Ovary (tissue), 7 donors: ENCODE measurements at regions not wholly inside any gene's neighbourhood (a gene's known extent, or its start where the extent isn't known, plus 50 kb on each side); places are given as distances from the start of the nearest gene placed in this dataset.

Experiments used
- DNase-seq, 5 donors: peaks; one replicate each; pipeline ENCODE4 v3.0.0-alpha.2; 2019 to 2020
- H3K27ac ChIP-seq, 2 donors: fragments of 200-600 bp; one replicate each; pipeline versions ENCODE4 v1.5.1 to v1.8.0; 2019 to 2022
- H3K27me3 ChIP-seq: fragments of 200-600 bp; one replicate; pipeline ENCODE4 v1.8.0; 2022
- H3K36me3 ChIP-seq: fragments of 200-600 bp; sonication (generic); one replicate; pipeline ENCODE4 v1.5.1; 2019
- H3K4me1 ChIP-seq: one replicate; pipeline ENCODE4 v1.8.1; 2013; ENCODE audit warnings: mild to moderate bottlenecking, moderate library complexity; ENCODE audit not compliant: insufficient read depth
- H3K4me3 ChIP-seq: fragments of 200-600 bp; sonication (generic); one replicate; pipeline ENCODE4 v1.5.1; 2017
- H3K9me3 ChIP-seq, 2 donors: fragments of 200-600 bp in 1 of 2; sonication (generic) in 1 of 2; one replicate each; pipeline versions ENCODE4 v1.5.1 to v1.8.1; 2013 to 2019; ENCODE audit warnings: mild to moderate bottlenecking in 1 of 2, moderate library complexity in 1 of 2
- EP300 ChIP-seq: sonication (generic); formaldehyde crosslinking; IDR thresholded peaks from one replicate; pipeline ENCODE4 v1.6.1; 2017; ENCODE audit warnings: antibody characterized with exemption
- POLR2A ChIP-seq: fragments of 450-650 bp; IDR thresholded peaks from one replicate; pipeline ENCODE4 v1.6.1; 2017; ENCODE audit warnings: antibody characterized with exemption, mild to moderate bottlenecking, moderate library complexity
- WGBS, 3 donors: extraction: QIAGEN DNeasy Blood & Tissue Kit in 1 of 3; methylation state at CpG; one replicate each; pipeline versions ENCODE4 v1.1.5 to v1.1.7; 2013 to 2017; 5-methylcytosine and 5-hydroxymethylcytosine counted together
- intact Hi-C, 4 donors: fragments of 100-400 bp; cut with DNase I; formaldehyde crosslinking; loops; one replicate each; pipeline versions ENCODE4 v1.11.0 to v1.15.1; 2022 to 2023
- TF ChIP-seq, protein P1 (sequence below), 3 donors: fragments of 450-650 bp in 2 of 3; fragments of 200-600 bp in 1 of 3; IDR thresholded peaks; one replicate each; pipeline versions ENCODE4 v1.5.1 to v1.8.0; 2016 to 2022; ENCODE audit warnings: antibody characterized with exemption in 3 of 3, mild to moderate bottlenecking in 1 of 3
- donor health status: DM: no; HTN: no; CAD: no; lungs with moderate emphysema.
- donor health status: DM: no; HTN: no; CAD: no.
- donor health status: Bipolar disorder and iron deficiency.
- donor health status: DM: no; HTN: no; CAD: no.
- donor health status: DM: yes; HTN: yes; CAD: no.

DNA sequence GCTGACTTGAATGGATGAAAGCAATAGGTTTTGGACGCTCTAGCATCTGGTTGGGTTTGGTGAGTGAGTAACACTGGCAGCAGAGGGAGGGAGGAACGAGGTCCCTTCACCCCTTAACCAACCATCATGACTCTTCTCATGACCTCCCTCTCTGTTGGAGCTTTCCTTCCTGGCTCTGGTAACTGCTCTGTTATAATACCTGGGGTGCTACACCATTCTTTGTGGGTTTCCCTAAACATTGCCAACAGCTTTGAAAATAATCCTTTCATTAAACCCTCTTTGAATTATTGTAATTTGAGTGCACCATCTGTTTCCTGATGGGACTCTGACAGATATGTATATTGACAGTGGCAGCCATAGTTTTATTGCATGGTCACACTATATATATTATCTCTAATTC, 146.2 kb upstream of the PTPRG start:
- no peaks in the 10 kb centered on the region for H3K9me3 ChIP-seq
- no peaks in the 10 kb centered on the region for H3K27me3 ChIP-seq
- no peak overlapping the region for H3K4me3 ChIP-seq
- H3K36me3 ChIP-seq, result no peaks in the 10 kb centered on the region
- intact Hi-C loops, result no loop called here
- DNase-seq, result no peak
- WGBS, 3 donors, result 84 to 89% (median 85%) methylated on average over 2 of the region's 2 CpGs
- no peaks in the 10 kb centered on the region for H3K4me1 ChIP-seq
- H3K27ac ChIP-seq, result no peak overlapping the region
- no peak for TF ChIP-seq EP300
- TF ChIP-seq, protein P1, sequence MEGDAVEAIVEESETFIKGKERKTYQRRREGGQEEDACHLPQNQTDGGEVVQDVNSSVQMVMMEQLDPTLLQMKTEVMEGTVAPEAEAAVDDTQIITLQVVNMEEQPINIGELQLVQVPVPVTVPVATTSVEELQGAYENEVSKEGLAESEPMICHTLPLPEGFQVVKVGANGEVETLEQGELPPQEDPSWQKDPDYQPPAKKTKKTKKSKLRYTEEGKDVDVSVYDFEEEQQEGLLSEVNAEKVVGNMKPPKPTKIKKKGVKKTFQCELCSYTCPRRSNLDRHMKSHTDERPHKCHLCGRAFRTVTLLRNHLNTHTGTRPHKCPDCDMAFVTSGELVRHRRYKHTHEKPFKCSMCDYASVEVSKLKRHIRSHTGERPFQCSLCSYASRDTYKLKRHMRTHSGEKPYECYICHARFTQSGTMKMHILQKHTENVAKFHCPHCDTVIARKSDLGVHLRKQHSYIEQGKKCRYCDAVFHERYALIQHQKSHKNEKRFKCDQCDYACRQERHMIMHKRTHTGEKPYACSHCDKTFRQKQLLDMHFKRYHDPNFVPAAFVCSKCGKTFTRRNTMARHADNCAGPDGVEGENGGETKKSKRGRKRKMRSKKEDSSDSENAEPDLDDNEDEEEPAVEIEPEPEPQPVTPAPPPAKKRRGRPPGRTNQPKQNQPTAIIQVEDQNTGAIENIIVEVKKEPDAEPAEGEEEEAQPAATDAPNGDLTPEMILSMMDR (IDR thresholded peaks at IDR 0.05), result no peak
- TF ChIP-seq POLR2A, result no peak

DNA sequence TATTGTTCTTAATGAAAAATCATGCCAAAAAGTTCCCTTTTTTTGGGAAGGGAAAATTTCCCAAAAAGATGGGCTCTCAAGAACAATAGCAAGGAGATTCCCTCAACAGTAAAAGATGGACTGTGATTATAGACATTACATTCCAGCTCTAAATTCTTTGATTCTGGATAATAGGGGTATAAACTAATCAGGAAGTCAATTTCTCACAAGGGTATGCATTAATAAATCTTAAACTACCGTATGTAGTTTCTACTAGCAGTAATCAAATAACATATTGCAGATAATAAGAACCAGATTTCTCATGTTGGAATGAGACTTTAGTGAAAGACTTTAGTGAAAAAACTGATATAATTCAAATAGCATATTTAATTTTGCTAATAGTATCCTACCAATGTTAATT, 144.8 kb upstream of the PTPRG start:
- no peak overlapping the region for H3K4me3 ChIP-seq
- H3K27me3 ChIP-seq, result no peaks in the 10 kb centered on the region
- no peaks in the 10 kb centered on the region for H3K36me3 ChIP-seq
- no peaks in the 10 kb centered on the region for H3K4me1 ChIP-seq
- 74 to 92% (median 89%) methylated on average over 1 of the region's 1 CpG for WGBS, 3 donors
- TF ChIP-seq POLR2A (no peak), EP300 (no peak)
- TF ChIP-seq, protein P1 (IDR thresholded peaks at IDR 0.05), result no peak
- intact Hi-C loops, result no loop called here
- no peak overlapping the region for H3K27ac ChIP-seq
- no peak for DNase-seq
- no peaks in the 10 kb centered on the region for H3K9me3 ChIP-seq

DNA sequence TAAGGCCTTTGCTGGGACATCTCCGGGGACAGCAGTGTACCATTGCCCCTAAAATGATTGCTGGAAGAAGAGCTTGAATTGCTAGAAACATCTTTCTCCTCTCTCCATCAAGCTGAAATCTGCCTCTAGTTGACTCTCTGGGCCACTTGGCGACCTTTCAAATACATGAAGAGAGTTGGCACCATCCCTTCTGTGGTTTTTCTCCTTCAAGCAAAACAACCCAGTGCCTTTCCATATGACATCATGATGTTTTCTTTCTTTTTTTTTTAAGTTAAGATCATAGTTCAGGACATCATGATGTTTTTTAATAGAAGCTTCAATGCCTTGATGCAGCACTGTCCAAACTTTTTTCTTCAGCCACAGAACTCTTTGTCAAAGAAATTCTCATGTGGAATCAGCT, 144.0 kb upstream of the PTPRG start:
- no peak overlapping the region for H3K27ac ChIP-seq
- intact Hi-C loops, result no loop called here
- WGBS, 3 donors, result 85 to 88% (median 87%) methylated on average over 2 of the region's 2 CpGs
- H3K36me3 ChIP-seq, result no peaks in the 10 kb centered on the region
- no peak for DNase-seq
- H3K27me3 ChIP-seq, result no peaks in the 10 kb centered on the region
- no peaks in the 10 kb centered on the region for H3K9me3 ChIP-seq
- H3K4me3 ChIP-seq, result no peak overlapping the region
- TF ChIP-seq POLR2A (no peak), EP300 (no peak)
- TF ChIP-seq, protein P1 (IDR thresholded peaks at IDR 0.05), result no peak
- H3K4me1 ChIP-seq, result no peaks in the 10 kb centered on the region

DNA sequence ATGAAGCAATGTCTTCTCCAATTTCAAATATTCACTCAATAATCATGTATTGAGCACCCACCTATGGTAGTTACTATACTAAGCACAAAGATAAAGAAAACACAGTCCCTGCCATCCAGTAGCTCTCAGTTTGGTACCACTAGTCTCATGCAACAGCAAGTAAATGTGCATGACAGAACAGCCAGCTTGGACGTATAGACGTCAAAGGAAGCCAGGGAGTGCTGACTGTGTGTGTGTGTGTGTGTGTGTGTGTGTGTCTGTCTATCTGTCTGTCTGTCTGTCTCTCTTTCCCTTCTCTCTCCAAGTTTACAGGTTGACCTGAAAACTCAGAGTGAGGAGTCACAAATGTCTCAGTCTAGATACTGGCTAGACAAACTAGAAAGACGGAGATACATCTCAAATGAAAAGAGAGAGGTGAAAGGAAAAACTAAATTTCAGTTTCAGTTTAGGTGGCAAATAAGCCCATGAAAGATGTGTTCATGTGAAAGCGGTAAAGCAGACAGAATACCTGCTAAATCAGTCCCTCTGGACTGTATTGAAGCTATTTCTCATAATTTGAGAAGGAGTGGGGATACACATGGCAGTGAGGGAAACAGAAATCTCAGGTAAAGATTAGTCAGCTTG, 141.1 kb upstream of the PTPRG start:
- DNase-seq, result no peak
- TF ChIP-seq, protein P1 (IDR thresholded peaks at IDR 0.05), result no peak
- TF ChIP-seq EP300 (no peak), POLR2A (no peak)
- H3K27me3 ChIP-seq, result no peaks in the 10 kb centered on the region
- 87 to 93% (median 89%) methylated on average over 4 of the region's 4 CpGs for WGBS, 3 donors
- H3K36me3 ChIP-seq, result no peaks in the 10 kb centered on the region
- H3K9me3 ChIP-seq, result no peaks in the 10 kb centered on the region
- intact Hi-C loops, result no loop called here
- no peaks in the 10 kb centered on the region for H3K4me1 ChIP-seq
- no peak overlapping the region for H3K4me3 ChIP-seq
- H3K27ac ChIP-seq, result no peak overlapping the region
